HG02623 (cell line): ENCODE measurements at regions not wholly inside any gene's neighbourhood (a gene's known extent, or its start where the extent isn't known, plus 50 kb on each side); places are given as distances from the start of the nearest gene placed in this dataset.

ENCODE experiments used
- ATAC-seq: cut with Tn5 transposase; IDR thresholded peaks from one replicate; pipeline ENCODE4 v1.9.1; 2021; ENCODE audit warnings: moderate library complexity; ENCODE audit not compliant: unreplicated experiment

GRCh38 chr2:193738892-193739291 lies 1544.2 kb upstream of the TMEFF2 start:
- no peak for ATAC-seq

GRCh38 chr2:193712912-193713311 lies 1518.2 kb upstream of the TMEFF2 start:
- no peak for ATAC-seq

GRCh38 chr2:193703411-193703810 lies 1508.7 kb upstream of the TMEFF2 start:
- no peak for ATAC-seq

- ATAC-seq, result no peak
Observed at GRCh38 chr2:193701484-193701883, 1506.8 kb upstream of the TMEFF2 start.

GRCh38 chr2:193695367-193695766 lies 1500.6 kb upstream of the TMEFF2 start:
- peak; percentile 59 for ATAC-seq

- ATAC-seq, result no peak
Observed at GRCh38 chr2:193693758-193694157, 1499.0 kb upstream of the TMEFF2 start.

GRCh38 chr2:193690572-193690971 lies 1495.8 kb upstream of the TMEFF2 start:
- ATAC-seq, result no peak

- ATAC-seq, result no peak
Observed at GRCh38 chr2:193687195-193687594, 1492.5 kb upstream of the TMEFF2 start.

- no peak for ATAC-seq
Observed at GRCh38 chr2:193679847-193680246, 1485.1 kb upstream of the TMEFF2 start.

GRCh38 chr2:193670478-193670877 lies 1475.7 kb upstream of the TMEFF2 start:
- ATAC-seq, result no peak

- ATAC-seq, result peak; percentile 56
Observed at GRCh38 chr2:193668557-193669323, 1474.0 kb upstream of the TMEFF2 start.

GRCh38 chr2:193627927-193628272 lies 1433.2 kb upstream of the TMEFF2 start:
- no peak for ATAC-seq

- no peak for ATAC-seq
Observed at GRCh38 chr2:193627187-193627926, 1432.6 kb upstream of the TMEFF2 start.

- ATAC-seq, result no peak
Observed at GRCh38 chr2:193608451-193608850, 1413.7 kb upstream of the TMEFF2 start.

- ATAC-seq, result no peak
Observed at GRCh38 chr2:193590831-193591230, 1396.1 kb upstream of the TMEFF2 start.

- ATAC-seq, result peak; percentile 91
Observed at GRCh38 chr2:193584522-193584938, 1389.8 kb upstream of the TMEFF2 start.

GRCh38 chr2:193583638-193584400 lies 1389.1 kb upstream of the TMEFF2 start:
- ATAC-seq, result no peak

- no peak for ATAC-seq
Observed at GRCh38 chr2:193581807-193582206, 1387.1 kb upstream of the TMEFF2 start.

- no peak for ATAC-seq
Observed at GRCh38 chr2:193580176-193580950, 1385.6 kb upstream of the TMEFF2 start.

- no peak for ATAC-seq
Observed at GRCh38 chr2:193566886-193567285, 1372.2 kb upstream of the TMEFF2 start.

GRCh38 chr2:193566276-193566675 lies 1371.5 kb upstream of the TMEFF2 start:
- ATAC-seq, result no peak
